ENCODE measurements at regions not wholly inside any gene's neighbourhood (a gene's known extent, or its start where the extent isn't known, plus 50 kb on each side); places are given as distances from the start of the nearest gene placed in this dataset.

DNA sequence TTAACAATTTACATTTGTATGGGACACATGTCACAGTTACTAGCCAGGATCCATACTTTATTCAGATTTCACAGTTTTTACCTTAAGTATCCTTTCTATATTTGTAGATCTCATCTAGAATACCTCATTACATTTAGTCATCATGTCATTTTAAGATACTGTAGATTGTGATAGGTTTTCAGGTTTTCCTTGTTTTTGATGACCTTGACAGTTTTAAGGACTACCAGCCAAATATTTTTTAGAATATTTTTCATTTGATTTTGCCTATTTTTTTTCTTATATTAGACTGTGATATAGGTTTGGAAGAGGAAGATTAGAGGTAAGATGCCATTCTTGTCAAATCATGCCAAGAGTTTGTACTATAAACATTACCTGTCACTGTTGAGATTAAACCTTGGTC lies 460.3 kb downstream of the ANKRD7 start:
- DNase-seq (ENCODE audit: low read depth), result no peak
- H3K4me3 ChIP-seq (ENCODE audit: control insufficient read depth, low read depth, low read length), result no peak overlapping the region
- TF ChIP-seq, protein P1, sequence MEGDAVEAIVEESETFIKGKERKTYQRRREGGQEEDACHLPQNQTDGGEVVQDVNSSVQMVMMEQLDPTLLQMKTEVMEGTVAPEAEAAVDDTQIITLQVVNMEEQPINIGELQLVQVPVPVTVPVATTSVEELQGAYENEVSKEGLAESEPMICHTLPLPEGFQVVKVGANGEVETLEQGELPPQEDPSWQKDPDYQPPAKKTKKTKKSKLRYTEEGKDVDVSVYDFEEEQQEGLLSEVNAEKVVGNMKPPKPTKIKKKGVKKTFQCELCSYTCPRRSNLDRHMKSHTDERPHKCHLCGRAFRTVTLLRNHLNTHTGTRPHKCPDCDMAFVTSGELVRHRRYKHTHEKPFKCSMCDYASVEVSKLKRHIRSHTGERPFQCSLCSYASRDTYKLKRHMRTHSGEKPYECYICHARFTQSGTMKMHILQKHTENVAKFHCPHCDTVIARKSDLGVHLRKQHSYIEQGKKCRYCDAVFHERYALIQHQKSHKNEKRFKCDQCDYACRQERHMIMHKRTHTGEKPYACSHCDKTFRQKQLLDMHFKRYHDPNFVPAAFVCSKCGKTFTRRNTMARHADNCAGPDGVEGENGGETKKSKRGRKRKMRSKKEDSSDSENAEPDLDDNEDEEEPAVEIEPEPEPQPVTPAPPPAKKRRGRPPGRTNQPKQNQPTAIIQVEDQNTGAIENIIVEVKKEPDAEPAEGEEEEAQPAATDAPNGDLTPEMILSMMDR (conservative IDR thresholded peaks at IDR 0.05; ENCODE audit: control insufficient read depth, insufficient read depth, low read depth, low read length), result no peak

DNA sequence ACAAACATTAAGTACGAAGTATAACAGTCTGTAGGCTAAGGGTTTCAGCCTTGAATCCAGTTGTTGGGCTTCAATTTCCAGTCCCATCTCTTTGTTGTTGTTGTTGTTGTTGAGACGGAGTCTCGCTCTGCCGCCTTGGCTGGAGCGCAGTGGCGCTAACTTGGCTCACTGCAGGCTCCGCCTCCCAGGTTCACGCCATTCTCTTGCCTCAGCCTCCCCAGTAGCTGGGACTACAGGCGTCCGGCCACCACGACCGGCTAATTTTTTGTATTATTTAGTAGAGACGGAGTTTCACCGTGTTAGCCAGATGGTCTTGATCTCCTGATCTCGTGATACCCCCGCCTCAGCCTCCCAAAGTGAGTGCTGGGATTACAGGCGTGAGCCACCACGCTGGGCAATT lies 464.9 kb downstream of the ANKRD7 start:
- no peak overlapping the region for H3K4me3 ChIP-seq (ENCODE audit: control insufficient read depth, low read depth, low read length)
- DNase-seq (ENCODE audit: low read depth), result no peak
- TF ChIP-seq, protein P1 (conservative IDR thresholded peaks at IDR 0.05; ENCODE audit: control insufficient read depth, insufficient read depth, low read depth, low read length), result no peak

DNA sequence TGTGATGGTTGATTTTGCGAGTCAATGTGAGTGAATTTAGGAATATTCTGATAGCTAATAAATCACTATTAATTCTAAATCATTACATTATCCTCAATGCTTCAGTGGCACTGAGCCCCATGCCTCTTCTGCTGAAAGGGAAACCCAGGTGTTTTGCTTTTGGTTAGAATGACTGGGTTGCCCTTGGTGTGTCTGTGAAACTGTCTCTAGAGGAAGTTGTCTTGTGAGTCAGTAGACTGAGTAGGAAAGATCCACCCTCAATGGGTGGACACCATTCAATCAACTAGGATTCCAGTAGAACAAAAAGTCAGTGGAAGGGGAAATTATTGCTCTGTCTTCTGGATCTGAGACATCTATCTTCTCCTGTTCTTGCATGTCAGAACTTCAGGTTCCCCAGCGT lies 472.4 kb downstream of the ANKRD7 start:
- no peak overlapping the region for H3K4me3 ChIP-seq (ENCODE audit: control insufficient read depth, low read depth, low read length)
- no peak for DNase-seq (ENCODE audit: low read depth)
- TF ChIP-seq, protein P1 (conservative IDR thresholded peaks at IDR 0.05; ENCODE audit: control insufficient read depth, insufficient read depth, low read depth, low read length), result no peak

DNA sequence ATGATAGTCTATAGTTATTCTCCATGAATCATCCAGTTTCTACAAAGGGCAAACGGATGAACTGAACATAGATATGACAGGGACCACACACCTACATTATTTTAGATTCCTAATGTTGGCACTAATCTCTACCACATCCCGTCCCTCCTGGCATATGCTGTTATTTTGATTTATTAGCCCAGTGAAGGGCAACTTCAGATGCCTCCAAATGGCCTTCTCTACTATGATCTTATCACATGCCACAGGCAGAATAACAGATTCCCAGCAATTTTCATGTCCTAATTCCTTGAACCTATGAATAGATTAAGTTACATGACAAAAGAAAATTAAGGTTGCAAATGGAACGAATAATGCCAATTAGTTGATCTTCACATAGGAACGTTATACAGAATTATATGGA lies 474.7 kb downstream of the ANKRD7 start:
- DNase-seq (ENCODE audit: low read depth), result no peak
- H3K4me3 ChIP-seq (ENCODE audit: control insufficient read depth, low read depth, low read length), result no peak overlapping the region
- TF ChIP-seq, protein P1 (conservative IDR thresholded peaks at IDR 0.05; ENCODE audit: control insufficient read depth, insufficient read depth, low read depth, low read length), result no peak

DNA sequence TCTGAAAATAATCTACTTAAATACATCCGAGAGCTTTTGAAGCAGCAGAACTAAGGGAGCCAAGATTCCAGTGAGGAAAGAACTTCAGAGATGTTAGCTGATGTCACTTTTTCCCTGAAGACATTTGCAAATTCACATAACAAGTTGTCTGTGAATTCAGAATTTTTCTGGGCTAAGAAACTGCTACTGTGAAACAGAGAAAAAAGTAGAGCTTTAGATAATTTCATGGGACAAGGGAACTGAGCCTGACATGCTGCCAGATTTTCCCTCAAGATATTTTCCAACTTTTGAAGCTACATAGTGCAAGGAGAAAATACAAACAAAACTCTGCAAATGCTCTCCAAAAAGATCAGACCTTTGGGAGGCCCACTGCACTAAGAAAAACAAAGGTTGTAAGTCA lies 484.2 kb downstream of the ANKRD7 start:
- TF ChIP-seq, protein P1 (conservative IDR thresholded peaks at IDR 0.05; ENCODE audit: control insufficient read depth, insufficient read depth, low read depth, low read length), result no peak
- no peak overlapping the region for H3K4me3 ChIP-seq (ENCODE audit: control insufficient read depth, low read depth, low read length)
- no peak for DNase-seq (ENCODE audit: low read depth)

DNA sequence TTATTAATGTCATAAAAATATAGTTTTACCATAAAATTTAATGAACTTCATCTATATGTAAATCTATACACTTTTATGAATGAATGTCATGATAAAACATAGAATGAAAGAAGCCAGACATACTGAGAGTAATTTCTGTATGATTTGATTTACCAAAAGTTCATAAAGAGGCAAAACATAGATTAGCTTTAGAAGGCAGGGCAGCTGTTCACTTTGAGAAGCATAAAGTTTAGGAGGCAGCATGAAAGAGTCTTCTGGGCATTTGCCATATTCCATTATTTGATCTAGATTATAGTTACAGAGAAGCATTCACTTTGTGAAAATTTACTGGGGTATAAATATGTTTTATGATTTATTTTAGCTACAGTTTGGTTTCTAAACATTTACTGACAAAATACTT lies 487.2 kb downstream of the ANKRD7 start:
- no peak for DNase-seq (ENCODE audit: low read depth)
- TF ChIP-seq, protein P1 (conservative IDR thresholded peaks at IDR 0.05; ENCODE audit: control insufficient read depth, insufficient read depth, low read depth, low read length), result no peak

DNA sequence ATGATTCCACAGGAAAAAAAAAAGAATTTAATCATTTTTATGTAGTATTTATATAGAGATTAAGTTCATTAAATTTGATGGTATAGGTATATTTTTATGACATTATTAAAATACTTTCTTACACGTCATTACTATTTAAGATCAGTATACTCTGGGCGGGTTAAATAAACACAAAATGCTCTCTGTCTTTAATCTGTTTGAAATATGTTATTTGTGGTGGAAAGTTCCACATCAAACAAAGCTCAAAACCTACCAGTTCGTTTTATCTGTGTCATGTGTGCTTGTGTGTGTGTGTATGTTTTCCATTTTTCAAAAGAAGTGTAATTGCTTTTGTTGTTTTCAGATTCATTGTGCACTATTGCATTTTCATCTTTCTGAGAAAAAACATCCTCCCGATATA lies 488.5 kb downstream of the ANKRD7 start:
- DNase-seq (ENCODE audit: low read depth), result no peak
- TF ChIP-seq, protein P1 (conservative IDR thresholded peaks at IDR 0.05; ENCODE audit: control insufficient read depth, insufficient read depth, low read depth, low read length), result no peak

More for the DNA sequence above, 487.2 kb downstream of the ANKRD7 start:
- no peak overlapping the region for H3K4me3 ChIP-seq (ENCODE audit: control insufficient read depth, low read depth, low read length)

More for the DNA sequence above, 488.5 kb downstream of the ANKRD7 start:
- no peak overlapping the region for H3K4me3 ChIP-seq (ENCODE audit: control insufficient read depth, low read depth, low read length)

All from fibroblast of mammary gland (primary cell).